ENCODE measurements at regions not wholly inside any gene's neighbourhood (a gene's known extent, or its start where the extent isn't known, plus 50 kb on each side); places are given as distances from the start of the nearest gene placed in this dataset.

GRCh38 chr1:232702911-232703310 is 73.0 kb upstream of the SIPA1L2 start:
- Histone ChIP-seq H2AFZ (ENCODE audit: low read depth, low read length, poor library complexity, severe bottlenecking) (no peak overlapping the region), H3K4me3 (replicated peaks in 1 of 2; ENCODE audit: low read depth in 1 of 2, low read length in 2 of 2) (no peak overlapping the region), H3K79me2 (ENCODE audit: insufficient read depth, low read length) (no peaks in the 10 kb centered on the region), H3K4me1 (ENCODE audit: control insufficient read depth in 1 of 2, insufficient read depth in 2 of 2, low read length in 2 of 2) (peaks cover 3 to 16% of the 10 kb centered on the region in 2 experiments; a peak in 2 of 4 replicates), H3K4me2 (ENCODE audit: low read length) (no peak overlapping the region), H3K9me3 (ENCODE audit: control insufficient read depth in 1 of 2, insufficient read depth in 1 of 2, low read depth in 1 of 2, low read length in 2 of 2) (no peaks in the 10 kb centered on the region), H3K9me2 (ENCODE audit: insufficient read depth) (no peaks in the 10 kb centered on the region), H3K36me3 (ENCODE audit: control insufficient read depth in 1 of 2, insufficient read depth in 2 of 2, low read length in 2 of 2) (no peaks in the 10 kb centered on the region), H3K27me3 (ENCODE audit: insufficient read depth, low read length) (no peaks in the 10 kb centered on the region), H3K9ac (ENCODE audit: low read length) (no peak overlapping the region), H4K20me1 (ENCODE audit: insufficient read depth) (no peaks in the 10 kb centered on the region), H3K27ac (ENCODE audit: low read depth, low read length) (no peak overlapping the region)
- BruUV-seq (replicated peaks), result no TSS peak
- DNase-seq (ENCODE audit: low read depth, low spot score), result no peak
- POLR2A ChIA-PET, result no interaction called here
- no peak for TF ChIP-seq MAX (IDR thresholded peaks at IDR 0.05)
- no peak for TF ChIP-seq ZNF274 (IDR thresholded peaks at IDR 0.05; ENCODE audit: low read depth, low read length)
- no peak for TF ChIP-seq CBX3 (IDR thresholded peaks at IDR 0.05; ENCODE audit: low read depth)
- no peak for TF ChIP-seq ELF1 (IDR thresholded peaks at IDR 0.05; ENCODE audit: borderline replicate concordance, low read depth)
- no peak for TF ChIP-seq EGR1 (IDR thresholded peaks at IDR 0.05; ENCODE audit: low read depth)
- no peak for TF ChIP-seq ATF3 (IDR thresholded peaks at IDR 0.05)
- no peak for TF ChIP-seq TCF7L2 (IDR thresholded peaks at IDR 0.05; ENCODE audit: borderline replicate concordance, extremely low read depth, insufficient read depth, insufficient read length)
- no peak for TF ChIP-seq ZBTB33 (IDR thresholded peaks at IDR 0.05; ENCODE audit: extremely low read depth, insufficient replicate concordance, low read length)
- no peak for TF ChIP-seq CTCF (IDR thresholded peaks at IDR 0.05 in 2 of 3, conservative IDR thresholded peaks at IDR 0.05 in 1 of 3; ENCODE audit: borderline replicate concordance in 1 of 3, insufficient read depth in 1 of 3, low read depth in 2 of 3, low read length in 2 of 3)
- TF ChIP-seq JUND (IDR thresholded peaks at IDR 0.05), result no peak
- TF ChIP-seq POLR2AphosphoS5 (IDR thresholded peaks at IDR 0.05; ENCODE audit: low read depth, low read length), result no peak
- TF ChIP-seq ZFX (IDR thresholded peaks at IDR 0.05), result no peak
- TF ChIP-seq SIN3A (IDR thresholded peaks at IDR 0.05; ENCODE audit: low read depth), result no peak
- TF ChIP-seq FOSL1 (IDR thresholded peaks at IDR 0.05; ENCODE audit: low read depth), result no peak
- no peak for TF ChIP-seq RAD21 (IDR thresholded peaks at IDR 0.05; ENCODE audit: low read depth)
- TF ChIP-seq EZH2 (IDR thresholded peaks at IDR 0.05), result no peak
- TF ChIP-seq SRF (IDR thresholded peaks at IDR 0.05; ENCODE audit: low read depth), result no peak
- no peak for TF ChIP-seq EZH2phosphoT487 (IDR thresholded peaks at IDR 0.05; ENCODE audit: borderline replicate concordance)
- TF ChIP-seq POLR2A (IDR thresholded peaks at IDR 0.05; ENCODE audit: borderline replicate concordance, extremely low read depth, insufficient read depth, insufficient read length), result no peak
- no peak for TF ChIP-seq YY1 (IDR thresholded peaks at IDR 0.05; ENCODE audit: extremely low read depth, insufficient replicate concordance, low read depth, low read length)
- ATAC-seq, result no peak
- RAD21 ChIA-PET (ENCODE audit: low non-redundant PET in 1 of 2, low total read pairs in 2 of 2, uncharacterized antibody in 2 of 2, unreplicated experiment in 2 of 2), result no interaction called here
- intact Hi-C loops (cut with micrococcal nuclease), result no loop called here
- CTCF ChIA-PET, result no interaction called here
